ENCODE measurements at regions not wholly inside any gene's neighbourhood (a gene's known extent, or its start where the extent isn't known, plus 50 kb on each side); places are given as distances from the start of the nearest gene placed in this dataset.

- TF ChIP-seq CSDC2 (CRISPR knock-in tag; IDR thresholded peaks at IDR 0.05) (no peak), ZFP3 (CRISPR knock-in tag; IDR thresholded peaks at IDR 0.05) (no peak), ZNF565 (CRISPR knock-in tag; conservative IDR thresholded peaks at IDR 0.05; ENCODE audit: low read depth) (no peak), ESRRG (CRISPR knock-in tag; IDR thresholded peaks at IDR 0.05) (no peak), TOX (CRISPR knock-in tag; IDR thresholded peaks at IDR 0.05; ENCODE audit: borderline replicate concordance) (no peak), CSRNP3 (CRISPR knock-in tag; IDR thresholded peaks at IDR 0.05) (no peak), TCF4 (CRISPR knock-in tag; IDR thresholded peaks at IDR 0.05; ENCODE audit: borderline replicate concordance) (no peak), RARB (CRISPR knock-in tag; IDR thresholded peaks at IDR 0.05) (no peak), TSHZ2 (CRISPR knock-in tag; IDR thresholded peaks at IDR 0.05) (no peak), BACH2 (CRISPR knock-in tag; IDR thresholded peaks at IDR 0.05; ENCODE audit: borderline replicate concordance) (no peak), ZNF70 (CRISPR knock-in tag; IDR thresholded peaks at IDR 0.05) (no peak)
Observed at GRCh38 chr3:70840106-70840870, 527.9 kb upstream of the MDFIC2 start (continued).

- ATAC-seq: no peak
- TF ChIP-seq ZNF8 (CRISPR knock-in tag; IDR thresholded peaks at IDR 0.05): no peak
- TF ChIP-seq ZFP30 (CRISPR knock-in tag; IDR thresholded peaks at IDR 0.05): no peak
- TF ChIP-seq CSRNP3 (CRISPR knock-in tag; IDR thresholded peaks at IDR 0.05): no peak
- no peak for TF ChIP-seq ZNF70 (CRISPR knock-in tag; IDR thresholded peaks at IDR 0.05)
- no peak for TF ChIP-seq ISL1 (CRISPR knock-in tag; IDR thresholded peaks at IDR 0.05)
- TF ChIP-seq ZC3H10 (CRISPR knock-in tag; IDR thresholded peaks at IDR 0.05): no peak
- TF ChIP-seq PPARA (CRISPR knock-in tag; IDR thresholded peaks at IDR 0.05; ENCODE audit: borderline replicate concordance): no peak
- no peak for TF ChIP-seq BACH2 (CRISPR knock-in tag; IDR thresholded peaks at IDR 0.05; ENCODE audit: borderline replicate concordance)
- TF ChIP-seq ZFP3 (CRISPR knock-in tag; IDR thresholded peaks at IDR 0.05): no peak
- TF ChIP-seq CSDC2 (CRISPR knock-in tag; IDR thresholded peaks at IDR 0.05): no peak
- TF ChIP-seq ARNTL (CRISPR knock-in tag; IDR thresholded peaks at IDR 0.05; ENCODE audit: borderline replicate concordance, low read depth): no peak
- TF ChIP-seq CREB5 (CRISPR knock-in tag; IDR thresholded peaks at IDR 0.05; ENCODE audit: low read depth): no peak
- no peak for TF ChIP-seq TOX (CRISPR knock-in tag; IDR thresholded peaks at IDR 0.05; ENCODE audit: borderline replicate concordance)
- TF ChIP-seq ESRRG (CRISPR knock-in tag; IDR thresholded peaks at IDR 0.05): no peak
- TF ChIP-seq POU6F1 (CRISPR knock-in tag; IDR thresholded peaks at IDR 0.05; ENCODE audit: borderline replicate concordance, low read depth): no peak
- TF ChIP-seq PATZ1 (CRISPR knock-in tag; IDR thresholded peaks at IDR 0.05; ENCODE audit: borderline replicate concordance): no peak
- TF ChIP-seq ZNF565 (CRISPR knock-in tag; conservative IDR thresholded peaks at IDR 0.05; ENCODE audit: low read depth): no peak
- no peak for TF ChIP-seq RARB (CRISPR knock-in tag; IDR thresholded peaks at IDR 0.05)
- no peak for TF ChIP-seq SNAI2 (CRISPR knock-in tag; IDR thresholded peaks at IDR 0.05)
Observed at GRCh38 chr3:70833239-70833960, 521.0 kb upstream of the MDFIC2 start.
